PC-9 (cell line): ENCODE measurements at regions not wholly inside any gene's neighbourhood (a gene's known extent, or its start where the extent isn't known, plus 50 kb on each side); places are given as distances from the start of the nearest gene placed in this dataset.

ENCODE experiments used
- BruUV-seq: library from RNA; stranded (reverse); fragments of 400-500 nt; replicated peaks from 2 replicates; lab custom pipeline; 2021; lab: Mats Ljungman, UMichigan
- CTCF ChIA-PET: fragments of 300-600 bp; sonication (Branson Sonifier 250); formaldehyde crosslinking; loops from one replicate; lab custom pipeline; 2022; ENCODE audit warnings: antibody characterized with exemption; lab: Charles Lee
- POLR2A ChIA-PET: fragments of 300-600 bp; sonication (Branson Sonifier 250); formaldehyde crosslinking; loops from one replicate; lab custom pipeline; 2022; ENCODE audit warnings: antibody characterized with exemption; ENCODE audit not compliant: unreplicated experiment; lab: Charles Lee
- DNase-seq, 2 experiments: peaks; one replicate each; pipeline versions ENCODE4 v3.0.0 to v3.0.0-alpha.2; 2015 to 2022; ENCODE audit warnings: mixed read lengths in 1 of 2
- H2AFZ ChIP-seq: fragments of 200-600 bp; sonication (generic); 2 replicates; pipeline ENCODE4 v1.8.1; 2017; ENCODE audit warnings: antibody characterized with exemption
- H3F3A ChIP-seq: fragments of 200-600 bp; sonication (generic); 2 replicates; pipeline ENCODE4 v1.8.1; 2017; ENCODE audit warnings: antibody characterized with exemption, mild to moderate bottlenecking, low read depth; ENCODE audit not compliant: insufficient read depth
- H3K27ac ChIP-seq: fragments of 200-600 bp; sonication (generic); 2 replicates; pipeline ENCODE4 v1.6.1; 2016; ENCODE audit warnings: mixed run types
- H3K27me3 ChIP-seq: fragments of 200-600 bp; sonication (generic); 2 replicates; pipeline ENCODE4 v1.6.1; 2016; ENCODE audit warnings: low read depth, mixed run types; ENCODE audit not compliant: insufficient read depth
- H3K36me3 ChIP-seq: fragments of 200-600 bp; sonication (generic); 2 replicates; pipeline ENCODE4 v1.6.1; 2016; ENCODE audit warnings: low read depth, mixed run types
- H3K4me1 ChIP-seq: fragments of 200-600 bp; sonication (generic); replicated peaks from 2 replicates; pipeline ENCODE4 v1.6.1; 2016; ENCODE audit warnings: mixed run types; ENCODE audit not compliant: insufficient read depth
- H3K4me2 ChIP-seq: fragments of 200-600 bp; sonication (generic); 2 replicates; pipeline ENCODE4 v1.6.1; 2017; ENCODE audit warnings: mixed run types
- H3K4me3 ChIP-seq: fragments of 200-600 bp; sonication (generic); 2 replicates; pipeline ENCODE4 v1.6.1; 2016; ENCODE audit warnings: mixed run types
- H3K79me2 ChIP-seq: fragments of 200-600 bp; sonication (generic); 2 replicates; pipeline ENCODE4 v1.6.1; 2017; ENCODE audit warnings: low read depth, mixed run types
- H3K9me2 ChIP-seq: fragments of 200-600 bp; sonication (generic); 2 replicates; pipeline ENCODE4 v1.8.1; 2017; ENCODE audit warnings: mild to moderate bottlenecking; ENCODE audit not compliant: insufficient read depth
- H3K9me3 ChIP-seq: fragments of 200-600 bp; sonication (generic); 2 replicates; pipeline ENCODE4 v1.8.1; 2016; ENCODE audit warnings: low read depth; ENCODE audit not compliant: insufficient read depth
- H4K20me1 ChIP-seq: fragments of 200-600 bp; sonication (generic); 2 replicates; pipeline ENCODE4 v1.8.1; 2017; ENCODE audit not compliant: insufficient read depth
- CTCF ChIP-seq: fragments of 200-600 bp; sonication (generic); conservative IDR thresholded peaks from 2 replicates; pipeline ENCODE4 v1.6.1; 2017; ENCODE audit warnings: mixed run types, antibody characterized with exemption, mild to moderate bottlenecking, moderate library complexity
- EZH2 ChIP-seq: fragments of 200-600 bp; sonication (generic); IDR thresholded peaks from 2 replicates; pipeline ENCODE4 v1.8.0; 2017; ENCODE audit warnings: antibody characterized with exemption, low read depth
- intact Hi-C: fragments of 100-400 bp; cut with micrococcal nuclease; formaldehyde crosslinking; loops from one replicate; pipeline ENCODE4 v1.10.0; 2022; ENCODE audit not compliant: unreplicated experiment

- Histone ChIP-seq H3K27me3 (no peaks in the 10 kb centered on the region), H3K36me3 (no peaks in the 10 kb centered on the region), H3K9me3 (no peaks in the 10 kb centered on the region), H3K4me3 (no peak overlapping the region), H3F3A (no peaks in the 10 kb centered on the region), H3K4me2 (no peak overlapping the region), H4K20me1 (no peaks in the 10 kb centered on the region), H3K4me1 (no peaks in the 10 kb centered on the region), H2AFZ (no peak overlapping the region), H3K79me2 (no peaks in the 10 kb centered on the region), H3K9me2 (no peaks in the 10 kb centered on the region), H3K27ac (no peak overlapping the region)
- intact Hi-C loops = no loop called here
- no peak for DNase-seq
- TF ChIP-seq EZH2 (no peak), CTCF (no peak)
- POLR2A ChIA-PET = no interaction called here
- no TSS peak for BruUV-seq
- CTCF ChIA-PET = no interaction called here
Observed at GRCh38 chr6:98325366-98325765, 509.0 kb upstream of the POU3F2 start.

GRCh38 chr6:98333273-98333672 is 501.1 kb upstream of the POU3F2 start:
- no peak overlapping the region for H2AFZ ChIP-seq
- no peaks in the 10 kb centered on the region for H3K79me2 ChIP-seq
- no TSS peak for BruUV-seq
- H3K4me3 ChIP-seq = no peak overlapping the region
- no peak for TF ChIP-seq CTCF
- no peak for TF ChIP-seq EZH2
- intact Hi-C loops = no loop called here
- no peaks in the 10 kb centered on the region for H4K20me1 ChIP-seq
- no peaks in the 10 kb centered on the region for H3F3A ChIP-seq
- H3K9me3 ChIP-seq = no peaks in the 10 kb centered on the region
- DNase-seq = no peak
- H3K9me2 ChIP-seq = no peaks in the 10 kb centered on the region
- ChIA-PET POLR2A (no interaction called here), CTCF (no interaction called here)
- H3K4me2 ChIP-seq = no peak overlapping the region
- H3K36me3 ChIP-seq = no peaks in the 10 kb centered on the region
- no peaks in the 10 kb centered on the region for H3K4me1 ChIP-seq
- no peaks in the 10 kb centered on the region for H3K27me3 ChIP-seq
- no peak overlapping the region for H3K27ac ChIP-seq

- Histone ChIP-seq H3K79me2 (no peaks in the 10 kb centered on the region), H3K4me1 (no peaks in the 10 kb centered on the region), H3K4me3 (no peak overlapping the region), H3K36me3 (no peaks in the 10 kb centered on the region), H2AFZ (no peak overlapping the region), H3K9me3 (no peaks in the 10 kb centered on the region), H3K27me3 (no peaks in the 10 kb centered on the region), H3F3A (no peaks in the 10 kb centered on the region), H3K4me2 (no peak overlapping the region), H3K27ac (no peak overlapping the region), H3K9me2 (no peaks in the 10 kb centered on the region), H4K20me1 (no peaks in the 10 kb centered on the region)
- ChIA-PET CTCF (no interaction called here), POLR2A (no interaction called here)
- BruUV-seq = no TSS peak
- intact Hi-C loops = no loop called here
- no peak for DNase-seq
- TF ChIP-seq CTCF (no peak), EZH2 (no peak)
Observed at GRCh38 chr6:98335594-98335993, 498.8 kb upstream of the POU3F2 start.
